ENCODE measurements at regions not wholly inside any gene's neighbourhood (a gene's known extent, or its start where the extent isn't known, plus 50 kb on each side); places are given as distances from the start of the nearest gene placed in this dataset.

- no peak for DNase-seq
These were observed 98.6 kb downstream of the BCL2L11 start for GRCh38 chr2:111219285-111219684.

- no peak for DNase-seq
These were observed 99.2 kb downstream of the BCL2L11 start for GRCh38 chr2:111219734-111220505.

- no peak for DNase-seq
These were observed 100.2 kb downstream of the BCL2L11 start for GRCh38 chr2:111220962-111221361.

GRCh38 chr2:111221701-111222100 lies 101.0 kb downstream of the BCL2L11 start:
- DNase-seq = no peak

- no peak for DNase-seq
These were observed 101.6 kb downstream of the BCL2L11 start for GRCh38 chr2:111222204-111222866.

- peak; percentile 59 for DNase-seq
These were observed 105.1 kb downstream of the BCL2L11 start for GRCh38 chr2:111225856-111226255.

- peak; percentile 11 for DNase-seq
These were observed 106.4 kb downstream of the BCL2L11 start for GRCh38 chr2:111226876-111227700.

GRCh38 chr2:111227716-111228141 lies 107.0 kb downstream of the BCL2L11 start:
- DNase-seq = peak; percentile 78

GRCh38 chr2:111231532-111232252 lies 111.0 kb downstream of the BCL2L11 start:
- DNase-seq = no peak

- no peak for DNase-seq
These were observed 114.7 kb downstream of the BCL2L11 start for GRCh38 chr2:111235192-111236015.

GRCh38 chr2:111236025-111236424 lies 115.3 kb downstream of the BCL2L11 start:
- DNase-seq = no peak

- DNase-seq = no peak
These were observed 117.6 kb downstream of the BCL2L11 start for GRCh38 chr2:111238296-111238695.

- DNase-seq = no peak
These were observed 118.4 kb downstream of the BCL2L11 start for GRCh38 chr2:111239107-111239506.

- no peak for DNase-seq
These were observed 119.0 kb downstream of the BCL2L11 start for GRCh38 chr2:111239581-111240249.

GRCh38 chr2:111243295-111243694 lies 122.6 kb downstream of the BCL2L11 start:
- no peak for DNase-seq

GRCh38 chr2:111244864-111245263 lies 124.2 kb downstream of the BCL2L11 start:
- no peak for DNase-seq

GRCh38 chr2:111246620-111247061 lies 125.9 kb downstream of the BCL2L11 start:
- no peak for DNase-seq

GRCh38 chr2:111247491-111247890 lies 126.8 kb downstream of the BCL2L11 start:
- no peak for DNase-seq

GRCh38 chr2:111249806-111250205 lies 129.1 kb downstream of the BCL2L11 start:
- no peak for DNase-seq

- DNase-seq = no peak
These were observed 129.8 kb downstream of the BCL2L11 start for GRCh38 chr2:111250448-111251030.

GRCh38 chr2:111251711-111252110 lies 131.0 kb downstream of the BCL2L11 start:
- DNase-seq = no peak
